ENCODE measurements at regions not wholly inside any gene's neighbourhood (a gene's known extent, or its start where the extent isn't known, plus 50 kb on each side); places are given as distances from the start of the nearest gene placed in this dataset.

DNA sequence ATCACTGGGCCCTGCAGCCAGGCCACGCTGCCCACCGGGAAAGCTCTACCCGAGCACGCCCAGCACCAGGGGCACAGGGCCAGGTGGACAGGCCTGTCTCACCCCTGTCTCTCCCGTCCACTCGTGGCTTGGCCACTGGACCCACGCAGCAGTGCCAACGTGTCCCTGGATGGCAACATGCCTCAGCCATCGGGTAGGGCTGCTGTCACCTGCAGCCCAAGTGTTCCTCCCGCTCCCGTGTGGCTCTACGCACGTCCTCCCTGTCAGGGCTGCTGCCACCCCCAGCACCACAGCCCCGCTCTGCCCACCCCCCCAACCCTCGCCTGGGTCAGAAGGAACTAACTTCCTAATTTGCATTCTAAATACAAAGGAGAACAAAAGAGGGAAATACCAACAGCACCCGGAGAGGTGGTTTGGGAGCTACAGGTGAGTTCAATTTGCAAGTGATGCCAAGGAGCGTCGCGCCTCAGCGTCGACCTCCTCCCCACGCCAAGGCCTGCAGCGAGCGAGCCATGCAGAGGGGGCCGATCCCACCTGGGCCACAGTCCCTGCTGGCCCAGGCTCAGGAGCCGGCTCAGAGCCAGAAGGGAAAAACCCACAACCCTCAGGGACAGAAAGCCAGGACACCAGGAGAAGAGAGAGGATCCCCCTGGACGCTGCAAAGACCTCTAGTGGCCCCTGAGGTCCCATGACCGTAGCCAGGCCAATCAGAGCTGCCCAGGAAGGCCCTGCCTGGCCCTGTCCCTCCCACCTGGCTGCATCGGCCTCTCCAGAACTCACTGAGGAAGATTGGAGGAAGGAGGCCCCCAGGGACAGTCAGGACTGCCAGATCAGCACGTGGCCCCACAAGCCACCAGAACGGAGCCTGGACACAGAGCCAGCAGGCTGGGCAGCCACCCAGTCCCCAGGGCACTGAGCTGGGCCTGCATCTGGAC, 128.4 kb upstream of the SPACA7 start:
- Histone ChIP-seq H3K9me3 (no peaks in the 10 kb centered on the region), H3K36me3 (no peaks in the 10 kb centered on the region), H3K27me3 (replicated peaks; ENCODE audit: insufficient read depth) (no peaks in the 10 kb centered on the region), H3K27ac (no peak overlapping the region), H3K4me1 (ENCODE audit: control insufficient read depth in 1 of 2, low read depth in 2 of 2) (no peaks in the 10 kb centered on the region), H3K4me3 (no peak overlapping the region)
- ATAC-seq (ENCODE audit: insufficient number of reproducible peaks, low FRiP score, low read depth): no peak
- DNase-seq (ENCODE audit: low spot score): no peak
- TF ChIP-seq, protein P1, sequence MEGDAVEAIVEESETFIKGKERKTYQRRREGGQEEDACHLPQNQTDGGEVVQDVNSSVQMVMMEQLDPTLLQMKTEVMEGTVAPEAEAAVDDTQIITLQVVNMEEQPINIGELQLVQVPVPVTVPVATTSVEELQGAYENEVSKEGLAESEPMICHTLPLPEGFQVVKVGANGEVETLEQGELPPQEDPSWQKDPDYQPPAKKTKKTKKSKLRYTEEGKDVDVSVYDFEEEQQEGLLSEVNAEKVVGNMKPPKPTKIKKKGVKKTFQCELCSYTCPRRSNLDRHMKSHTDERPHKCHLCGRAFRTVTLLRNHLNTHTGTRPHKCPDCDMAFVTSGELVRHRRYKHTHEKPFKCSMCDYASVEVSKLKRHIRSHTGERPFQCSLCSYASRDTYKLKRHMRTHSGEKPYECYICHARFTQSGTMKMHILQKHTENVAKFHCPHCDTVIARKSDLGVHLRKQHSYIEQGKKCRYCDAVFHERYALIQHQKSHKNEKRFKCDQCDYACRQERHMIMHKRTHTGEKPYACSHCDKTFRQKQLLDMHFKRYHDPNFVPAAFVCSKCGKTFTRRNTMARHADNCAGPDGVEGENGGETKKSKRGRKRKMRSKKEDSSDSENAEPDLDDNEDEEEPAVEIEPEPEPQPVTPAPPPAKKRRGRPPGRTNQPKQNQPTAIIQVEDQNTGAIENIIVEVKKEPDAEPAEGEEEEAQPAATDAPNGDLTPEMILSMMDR (IDR thresholded peaks at IDR 0.05): no peak

DNA sequence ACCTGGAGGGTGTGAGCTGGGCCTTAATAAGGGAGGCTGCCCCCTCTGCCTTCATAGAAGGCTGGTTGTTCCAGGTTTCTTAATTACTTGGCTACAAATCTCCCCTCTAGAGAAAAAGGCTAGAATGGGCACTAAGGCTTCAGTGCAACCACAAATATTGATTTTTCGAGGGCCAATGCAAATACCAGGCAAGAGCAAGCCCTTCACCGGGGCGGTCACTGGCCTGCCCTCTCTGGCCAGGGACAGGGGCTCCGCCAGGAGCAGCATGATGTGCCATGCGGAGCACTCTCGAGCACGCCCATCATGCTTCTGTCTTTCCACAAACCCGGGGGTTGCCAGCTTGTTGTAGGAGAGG, 127.8 kb upstream of the SPACA7 start:
- H3K27ac ChIP-seq: no peak overlapping the region
- TF ChIP-seq, protein P1 (IDR thresholded peaks at IDR 0.05): no peak
- H3K4me1 ChIP-seq (ENCODE audit: control insufficient read depth in 1 of 2, low read depth in 2 of 2): no peaks in the 10 kb centered on the region
- no peak overlapping the region for H3K4me3 ChIP-seq
- H3K36me3 ChIP-seq: no peaks in the 10 kb centered on the region
- DNase-seq (ENCODE audit: low spot score): no peak
- H3K27me3 ChIP-seq (replicated peaks; ENCODE audit: insufficient read depth): no peaks in the 10 kb centered on the region
- ATAC-seq (ENCODE audit: insufficient number of reproducible peaks, low FRiP score, low read depth): no peak
- H3K9me3 ChIP-seq: no peaks in the 10 kb centered on the region

DNA sequence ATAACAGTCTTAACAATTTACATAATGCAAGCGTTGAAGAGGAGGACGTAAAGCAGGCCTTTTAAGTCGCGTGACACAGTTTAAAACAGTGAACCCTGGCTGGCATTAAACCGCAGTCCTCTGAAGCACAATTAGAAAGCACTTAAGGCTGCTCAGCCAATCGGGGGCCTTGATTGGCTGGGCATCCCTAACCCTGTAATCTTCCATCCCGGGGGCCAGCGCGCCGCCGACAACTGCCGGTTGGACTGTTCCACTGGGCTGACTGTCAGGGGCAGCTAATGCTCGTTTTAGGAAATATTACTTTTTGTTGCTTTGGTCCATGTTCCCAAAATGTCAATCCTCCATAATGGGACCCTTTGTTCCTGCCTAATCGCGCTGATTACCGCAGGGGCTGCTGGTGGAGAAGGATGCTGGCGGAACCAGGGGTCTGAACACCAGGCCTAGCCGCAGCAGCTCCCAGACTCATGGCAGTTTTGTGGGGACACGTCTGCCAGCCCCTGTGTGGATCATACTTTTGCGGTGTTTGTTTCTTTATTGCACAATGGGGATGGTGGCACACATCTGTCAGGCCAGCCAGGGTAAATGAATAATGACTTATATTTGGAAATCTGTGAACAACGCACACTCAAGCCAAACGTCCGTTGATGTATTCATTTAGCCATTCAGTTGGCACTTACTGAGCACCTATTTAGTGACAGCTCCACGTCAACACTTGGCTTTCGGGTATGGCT, 127.1 kb upstream of the SPACA7 start:
- H3K4me3 ChIP-seq: no peak overlapping the region
- no peaks in the 10 kb centered on the region for H3K9me3 ChIP-seq
- TF ChIP-seq, protein P1 (IDR thresholded peaks at IDR 0.05): no peak
- H3K27me3 ChIP-seq (replicated peaks; ENCODE audit: insufficient read depth): no peaks in the 10 kb centered on the region
- no peaks in the 10 kb centered on the region for H3K4me1 ChIP-seq (ENCODE audit: control insufficient read depth in 1 of 2, low read depth in 2 of 2)
- no peaks in the 10 kb centered on the region for H3K36me3 ChIP-seq
- DNase-seq (ENCODE audit: low spot score): no peak
- no peak for ATAC-seq (ENCODE audit: insufficient number of reproducible peaks, low FRiP score, low read depth)
- no peak overlapping the region for H3K27ac ChIP-seq

DNA sequence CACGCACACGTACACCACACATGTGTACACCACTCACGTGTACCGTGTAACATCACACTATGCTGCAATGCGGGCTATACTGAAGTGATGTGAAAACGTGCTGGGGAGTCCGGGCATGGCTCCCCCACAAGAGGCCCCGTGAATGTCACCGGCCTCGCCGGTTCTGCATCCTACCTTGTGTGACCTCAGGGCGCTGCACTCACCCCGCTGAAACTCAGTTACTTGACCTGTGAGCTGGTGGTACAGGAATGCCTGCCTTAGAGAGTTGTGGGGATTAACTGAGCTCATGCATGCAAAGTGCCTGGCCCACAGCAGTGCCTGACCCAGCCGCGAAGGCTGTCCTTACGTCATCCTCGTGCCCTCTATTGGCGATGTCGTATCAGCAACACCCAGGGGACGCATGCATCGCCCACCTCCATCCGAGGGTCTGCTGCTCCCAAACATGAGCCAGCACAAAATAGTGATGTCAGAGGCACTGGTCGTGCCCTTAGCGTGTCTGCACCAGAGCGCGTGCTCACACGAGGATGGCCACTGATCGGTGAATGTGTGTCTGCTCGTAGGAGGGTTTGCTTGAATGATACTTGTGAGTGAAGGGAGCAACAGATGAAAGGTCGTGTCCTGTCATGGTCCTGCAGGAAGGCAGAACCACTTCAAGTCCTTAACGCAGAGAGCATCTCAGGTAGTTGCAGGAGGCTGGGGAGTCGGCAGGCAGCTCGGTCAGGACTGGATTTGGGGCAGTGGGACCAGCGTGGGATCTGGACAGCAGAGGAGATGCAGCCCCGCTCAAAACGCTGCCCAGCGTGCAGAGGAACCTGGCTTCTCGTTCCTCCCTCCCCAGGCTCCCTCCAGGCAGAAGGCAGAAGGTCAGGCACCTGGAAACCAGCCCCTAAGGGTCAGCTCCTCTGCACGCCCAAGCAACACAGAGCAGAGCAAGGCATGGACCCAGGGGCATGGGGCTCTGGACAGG, 126.2 kb upstream of the SPACA7 start:
- no peak for DNase-seq (ENCODE audit: low spot score)

More for the DNA sequence above, 126.2 kb upstream of the SPACA7 start:
- ATAC-seq (ENCODE audit: insufficient number of reproducible peaks, low FRiP score, low read depth): no peak
- Histone ChIP-seq H3K27me3 (replicated peaks; ENCODE audit: insufficient read depth) (no peaks in the 10 kb centered on the region), H3K9me3 (no peaks in the 10 kb centered on the region), H3K36me3 (no peaks in the 10 kb centered on the region), H3K27ac (no peak overlapping the region), H3K4me1 (ENCODE audit: control insufficient read depth in 1 of 2, low read depth in 2 of 2) (no peaks in the 10 kb centered on the region), H3K4me3 (no peak overlapping the region)
- TF ChIP-seq, protein P1 (IDR thresholded peaks at IDR 0.05): no peak

Data from thoracic aorta (tissue), 2 donors.